Right atrium auricular region (tissue), 2 donors: ENCODE measurements at regions not wholly inside any gene's neighbourhood (a gene's known extent, or its start where the extent isn't known, plus 50 kb on each side); places are given as distances from the start of the nearest gene placed in this dataset.

Experiments used
- DNase-seq: peaks from one replicate; pipeline ENCODE4 v3.0.0-alpha.2; 2019; ENCODE audit warnings: low spot score
- H3K27ac ChIP-seq, 2 donors: fragments of 200-600 bp; sonication (generic); 1 replicate in 1 of 2; 2 replicates in 1 of 2; pipeline ENCODE4 v1.5.1; 2016 to 2019
- H3K27me3 ChIP-seq, 2 donors: fragments of 200-600 bp; sonication (generic); one replicate each; pipeline versions ENCODE4 v1.5.1 to v1.6.0; 2017 to 2019
- H3K36me3 ChIP-seq: fragments of 200-600 bp; sonication (generic); one replicate; pipeline ENCODE4 v1.5.1; 2016
- H3K4me1 ChIP-seq, 2 donors: fragments of 200-600 bp; sonication (generic); one replicate each; pipeline versions ENCODE4 v1.5.1 to v1.6.0; 2017 to 2019
- H3K4me3 ChIP-seq, 2 donors: fragments of 200-600 bp; sonication (generic); 1 replicate in 1 of 2; 2 replicates in 1 of 2; pipeline ENCODE4 v1.5.1; 2017 to 2019; ENCODE audit warnings: mild to moderate bottlenecking in 1 of 2, moderate library complexity in 1 of 2
- H3K9me3 ChIP-seq, 2 donors: fragments of 200-600 bp; sonication (generic); one replicate each; pipeline ENCODE4 v1.5.1; 2019
- CTCF ChIP-seq, 2 donors: fragments of 200-600 bp; sonication (generic); IDR thresholded peaks; one replicate each; pipeline ENCODE4 v1.5.1; 2019; ENCODE audit warnings: antibody characterized with exemption in 2 of 2

- no peak for DNase-seq
- no peaks in the 10 kb centered on the region for H3K27me3 ChIP-seq
- TF ChIP-seq CTCF (IDR thresholded peaks at IDR 0.05) = no peak
- no peaks in the 10 kb centered on the region for H3K36me3 ChIP-seq
- no peaks in the 10 kb centered on the region for H3K4me1 ChIP-seq
- H3K9me3 ChIP-seq = no peaks in the 10 kb centered on the region
- no peak overlapping the region for H3K27ac ChIP-seq
- H3K4me3 ChIP-seq = no peak overlapping the region
Observed at GRCh38 chr4:64883087-64883807, 474.0 kb upstream of the TECRL start.

GRCh38 chr4:64882311-64883086, 473.2 kb upstream of the TECRL start:
- H3K27me3 ChIP-seq = no peaks in the 10 kb centered on the region
- no peaks in the 10 kb centered on the region for H3K9me3 ChIP-seq
- no peak for DNase-seq
- no peaks in the 10 kb centered on the region for H3K36me3 ChIP-seq
- H3K4me3 ChIP-seq = no peak overlapping the region
- H3K27ac ChIP-seq = no peak overlapping the region
- H3K4me1 ChIP-seq = no peaks in the 10 kb centered on the region
- no peak for TF ChIP-seq CTCF (IDR thresholded peaks at IDR 0.05)

GRCh38 chr4:64880557-64880956, 471.3 kb upstream of the TECRL start:
- Histone ChIP-seq H3K4me1 (no peaks in the 10 kb centered on the region), H3K9me3 (no peaks in the 10 kb centered on the region), H3K36me3 (no peaks in the 10 kb centered on the region), H3K4me3 (no peak overlapping the region), H3K27ac (no peak overlapping the region), H3K27me3 (no peaks in the 10 kb centered on the region)
- no peak for TF ChIP-seq CTCF (IDR thresholded peaks at IDR 0.05)
- no peak for DNase-seq

- H3K27ac ChIP-seq = no peak overlapping the region
- H3K9me3 ChIP-seq = no peaks in the 10 kb centered on the region
- H3K27me3 ChIP-seq = no peaks in the 10 kb centered on the region
- no peak for TF ChIP-seq CTCF (IDR thresholded peaks at IDR 0.05)
- no peak overlapping the region for H3K4me3 ChIP-seq
- no peak for DNase-seq
- no peaks in the 10 kb centered on the region for H3K4me1 ChIP-seq
- H3K36me3 ChIP-seq = no peaks in the 10 kb centered on the region
Observed at GRCh38 chr4:64876021-64876420, 466.8 kb upstream of the TECRL start.

GRCh38 chr4:64870558-64870957, 461.3 kb upstream of the TECRL start:
- H3K4me3 ChIP-seq = no peak overlapping the region
- no peak for DNase-seq
- TF ChIP-seq CTCF (IDR thresholded peaks at IDR 0.05) = no peak
- H3K36me3 ChIP-seq = no peaks in the 10 kb centered on the region
- no peak overlapping the region for H3K27ac ChIP-seq
- no peaks in the 10 kb centered on the region for H3K27me3 ChIP-seq
- no peaks in the 10 kb centered on the region for H3K4me1 ChIP-seq
- H3K9me3 ChIP-seq = no peaks in the 10 kb centered on the region
